Osteocyte (in vitro differentiated cells): ENCODE measurements at regions not wholly inside any gene's neighbourhood (a gene's known extent, or its start where the extent isn't known, plus 50 kb on each side); places are given as distances from the start of the nearest gene placed in this dataset.
A peak's percentile ranks its signal among the peaks of the same experiment; 100 is the strongest.

ENCODE experiments used
- DNase-seq: peaks from one replicate; pipeline ENCODE4 v3.0.0; 2021; ENCODE audit warnings: mixed read lengths; ENCODE audit not compliant: unreplicated experiment; ENCODE audit errors: extremely low spot score
- H3K27ac Mint-ChIP-seq: one replicate; pipeline ENCODE4 v1.8.0; 2021; ENCODE audit warnings: mild to moderate bottlenecking, mixed read lengths; ENCODE audit not compliant: unreplicated experiment
- H3K27me3 Mint-ChIP-seq: one replicate; pipeline ENCODE4 v1.8.0; 2021; ENCODE audit warnings: mixed read lengths; ENCODE audit not compliant: unreplicated experiment
- H3K36me3 Mint-ChIP-seq: one replicate; pipeline ENCODE4 v1.8.0; 2021; ENCODE audit warnings: mixed read lengths; ENCODE audit not compliant: unreplicated experiment
- H3K4me1 Mint-ChIP-seq: one replicate; pipeline ENCODE4 v1.8.0; 2021; ENCODE audit warnings: mixed read lengths; ENCODE audit not compliant: unreplicated experiment
- H3K4me3 Mint-ChIP-seq: one replicate; pipeline ENCODE4 v1.8.0; 2021; ENCODE audit warnings: mild to moderate bottlenecking, moderate library complexity, mixed read lengths; ENCODE audit not compliant: unreplicated experiment
- H3K9me3 Mint-ChIP-seq: one replicate; pipeline ENCODE4 v1.8.0; 2021; ENCODE audit warnings: mixed read lengths; ENCODE audit not compliant: unreplicated experiment
- CTCF ChIP-seq: fragments of 200-600 bp; sonication (generic); IDR thresholded peaks from 2 replicates; pipeline ENCODE4 v1.5.0; 2021; ENCODE audit warnings: antibody characterized with exemption, mild to moderate bottlenecking, moderate library complexity

GRCh38 chr1:189619682-189620332, 857.9 kb downstream of the BRINP3 start:
- peak overlapping the region; percentile 34 for H3K27ac Mint-ChIP-seq
- H3K4me1 Mint-ChIP-seq, result peaks cover 13% of the 10 kb centered on the region
- no peak overlapping the region for H3K4me3 Mint-ChIP-seq
- no peaks in the 10 kb centered on the region for H3K36me3 Mint-ChIP-seq
- no peak for TF ChIP-seq CTCF
- no peaks in the 10 kb centered on the region for H3K9me3 Mint-ChIP-seq
- DNase-seq, result no peak
- no peaks in the 10 kb centered on the region for H3K27me3 Mint-ChIP-seq

GRCh38 chr1:189620471-189620870, 857.2 kb downstream of the BRINP3 start:
- Mint-ChIP-seq H3K9me3 (no peaks in the 10 kb centered on the region), H3K36me3 (no peaks in the 10 kb centered on the region)
- DNase-seq, result no peak

DNA sequence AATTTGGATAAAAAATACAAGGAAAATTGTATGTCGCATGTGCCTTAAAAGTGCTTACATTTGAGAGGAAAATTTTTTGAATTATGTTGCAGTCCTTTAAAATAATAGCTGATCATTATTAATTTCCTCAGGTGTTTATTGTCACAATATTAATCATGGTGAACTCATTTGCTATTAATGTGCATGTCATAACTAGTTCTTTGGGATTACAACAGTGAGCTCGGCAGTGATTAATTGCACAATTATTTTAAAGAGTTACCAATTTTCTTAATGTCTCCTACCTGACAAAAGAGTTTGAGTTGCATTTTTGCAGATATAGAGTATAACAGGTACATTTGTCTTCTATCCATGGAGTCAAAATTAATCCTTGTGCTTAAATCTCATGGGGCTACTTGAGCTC, 854.3 kb downstream of the BRINP3 start:
- Mint-ChIP-seq H3K36me3 (no peaks in the 10 kb centered on the region), H3K4me3 (no peak overlapping the region), H3K4me1 (peaks cover 12% of the 10 kb centered on the region), H3K27me3 (no peaks in the 10 kb centered on the region), H3K27ac (no peak overlapping the region), H3K9me3 (no peaks in the 10 kb centered on the region)
- TF ChIP-seq CTCF, result no peak
- no peak for DNase-seq

More at GRCh38 chr1:189620471-189620870, 857.2 kb downstream of the BRINP3 start:
- no peak for TF ChIP-seq CTCF
- H3K27me3 Mint-ChIP-seq, result no peaks in the 10 kb centered on the region
- H3K4me3 Mint-ChIP-seq, result no peak overlapping the region
- no peak overlapping the region for H3K27ac Mint-ChIP-seq
- H3K4me1 Mint-ChIP-seq, result peaks cover 13% of the 10 kb centered on the region

GRCh38 chr1:189627427-189627826, 850.2 kb downstream of the BRINP3 start:
- Mint-ChIP-seq H3K4me3 (no peak overlapping the region), H3K27me3 (no peaks in the 10 kb centered on the region), H3K27ac (no peak overlapping the region), H3K4me1 (peaks cover 8% of the 10 kb centered on the region), H3K36me3 (no peaks in the 10 kb centered on the region), H3K9me3 (no peaks in the 10 kb centered on the region)
- TF ChIP-seq CTCF, result no peak
- DNase-seq, result no peak

- no peak for DNase-seq
- Mint-ChIP-seq H3K27me3 (no peaks in the 10 kb centered on the region), H3K9me3 (no peaks in the 10 kb centered on the region), H3K36me3 (no peaks in the 10 kb centered on the region), H3K4me3 (no peak overlapping the region), H3K27ac (no peak overlapping the region), H3K4me1 (peaks cover 17% of the 10 kb centered on the region)
- TF ChIP-seq CTCF, result no peak
These were observed 848.8 kb downstream of the BRINP3 start for GRCh38 chr1:189628857-189629256.
